Muscle of back (tissue), 3 donors: ENCODE measurements at regions not wholly inside any gene's neighbourhood (a gene's known extent, or its start where the extent isn't known, plus 50 kb on each side); places are given as distances from the start of the nearest gene placed in this dataset.

Source experiments
- DNase-seq, 3 donors: peaks; one replicate each; pipeline versions ENCODE4 v3.0.0 to v3.0.0-alpha.2; 2013

DNA sequence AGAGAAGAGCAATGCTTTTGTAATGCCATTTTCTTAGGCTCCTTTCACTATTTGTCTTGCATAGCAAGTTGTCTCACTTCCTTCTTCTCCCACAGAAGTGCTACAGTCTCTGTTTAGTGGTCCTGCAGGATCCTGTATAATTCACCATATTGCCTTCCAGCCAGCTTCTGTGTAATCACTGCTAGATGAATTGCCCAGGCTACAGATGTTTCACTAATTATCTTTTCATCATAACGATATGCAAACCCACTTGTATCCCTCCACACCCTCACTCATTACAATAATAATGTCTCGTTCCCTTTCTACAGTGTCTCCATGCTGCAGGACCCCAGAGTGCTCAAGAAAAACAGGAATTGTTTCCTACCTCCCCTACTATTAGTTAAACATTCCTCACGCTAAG is 402.9 kb downstream of the TBL1XR1 start:
- DNase-seq = no peak

- no peak for DNase-seq
These were observed 407.3 kb downstream of the TBL1XR1 start for GRCh38 chr3:176789947-176790346.

GRCh38 chr3:176789281-176789705 is 408.0 kb downstream of the TBL1XR1 start:
- no peak for DNase-seq

GRCh38 chr3:176787506-176787905 is 409.8 kb downstream of the TBL1XR1 start:
- DNase-seq = no peak

GRCh38 chr3:176785171-176785570 is 412.1 kb downstream of the TBL1XR1 start:
- DNase-seq = peak; percentile 19 to 38 (median 30)

- no peak for DNase-seq
These were observed 416.5 kb downstream of the TBL1XR1 start for GRCh38 chr3:176780766-176781165.

- no peak for DNase-seq
These were observed 420.6 kb downstream of the TBL1XR1 start for GRCh38 chr3:176776622-176777175.

- no peak for DNase-seq
These were observed 427.6 kb downstream of the TBL1XR1 start for GRCh38 chr3:176769547-176770190.

- DNase-seq = peak in 1 of 3 donors; percentile 59
These were observed 429.9 kb downstream of the TBL1XR1 start for GRCh38 chr3:176767385-176767784.

DNA sequence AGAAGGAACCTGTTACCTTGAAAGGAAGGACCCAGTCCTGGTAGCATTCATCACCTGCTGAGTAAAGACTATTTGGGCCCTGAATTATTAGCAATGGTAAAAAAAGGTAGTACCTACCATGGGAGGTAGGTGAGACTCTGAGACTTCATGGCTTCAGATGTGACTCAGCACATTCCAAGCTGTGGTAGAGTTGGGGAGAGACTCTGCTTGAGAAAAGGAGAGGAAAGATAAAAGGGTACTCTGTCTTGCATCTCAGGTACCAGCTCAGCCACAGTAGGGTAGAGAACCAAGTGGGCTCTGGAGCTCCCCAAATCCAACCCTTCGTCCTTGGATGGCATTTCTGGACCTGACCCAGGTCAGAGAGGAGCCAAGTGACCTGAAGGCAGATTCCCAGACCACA is 430.4 kb downstream of the TBL1XR1 start:
- no peak for DNase-seq

GRCh38 chr3:176765382-176765900 is 431.8 kb downstream of the TBL1XR1 start:
- no peak for DNase-seq

- no peak for DNase-seq
These were observed 437.3 kb downstream of the TBL1XR1 start for GRCh38 chr3:176759815-176760506.

- DNase-seq = no peak
These were observed 439.9 kb downstream of the TBL1XR1 start for GRCh38 chr3:176757429-176757828.

- no peak for DNase-seq
These were observed 441.3 kb downstream of the TBL1XR1 start for GRCh38 chr3:176755977-176756376.

DNA sequence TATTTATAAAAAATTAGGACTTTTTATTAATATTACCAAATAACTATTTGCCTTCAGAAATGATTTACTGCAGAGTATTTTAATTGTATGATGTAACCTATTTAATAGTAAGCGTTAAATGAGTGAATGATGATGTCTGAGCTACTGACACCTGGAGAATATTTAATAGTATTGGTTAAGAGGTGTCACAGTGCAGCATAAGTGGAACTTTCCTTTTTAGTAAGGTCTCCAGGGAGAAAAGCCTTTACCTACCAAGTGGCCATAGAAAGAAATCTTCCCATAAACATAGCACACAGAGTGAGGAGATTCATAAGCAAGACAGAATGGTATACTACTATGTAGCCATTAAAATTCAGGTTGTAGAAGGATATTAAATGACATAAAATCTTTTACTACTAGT is 441.7 kb downstream of the TBL1XR1 start:
- DNase-seq = no peak

- no peak for DNase-seq
These were observed 455.6 kb downstream of the TBL1XR1 start for GRCh38 chr3:176741664-176742047.

- DNase-seq = no peak
These were observed 456.2 kb downstream of the TBL1XR1 start for GRCh38 chr3:176740906-176741663.

DNA sequence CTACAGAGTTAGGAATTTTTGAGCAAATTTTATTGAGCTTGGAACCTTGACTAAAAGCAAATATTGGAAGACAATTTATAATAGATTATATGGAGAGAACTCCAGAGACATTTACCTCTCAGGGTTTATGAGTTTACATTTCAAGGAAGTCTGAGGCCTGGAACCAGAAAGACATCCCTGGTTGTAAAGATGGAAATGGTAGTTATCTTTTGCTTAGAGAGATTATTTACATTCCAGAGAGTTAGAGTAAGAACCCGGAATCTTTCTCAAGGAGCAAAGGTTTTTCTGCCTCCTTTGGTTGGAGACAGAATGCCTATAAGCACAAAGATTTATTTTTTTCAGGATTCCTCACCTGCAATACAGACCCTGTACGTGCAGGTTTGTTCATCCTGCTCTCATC is 458.1 kb downstream of the TBL1XR1 start:
- DNase-seq = no peak

DNA sequence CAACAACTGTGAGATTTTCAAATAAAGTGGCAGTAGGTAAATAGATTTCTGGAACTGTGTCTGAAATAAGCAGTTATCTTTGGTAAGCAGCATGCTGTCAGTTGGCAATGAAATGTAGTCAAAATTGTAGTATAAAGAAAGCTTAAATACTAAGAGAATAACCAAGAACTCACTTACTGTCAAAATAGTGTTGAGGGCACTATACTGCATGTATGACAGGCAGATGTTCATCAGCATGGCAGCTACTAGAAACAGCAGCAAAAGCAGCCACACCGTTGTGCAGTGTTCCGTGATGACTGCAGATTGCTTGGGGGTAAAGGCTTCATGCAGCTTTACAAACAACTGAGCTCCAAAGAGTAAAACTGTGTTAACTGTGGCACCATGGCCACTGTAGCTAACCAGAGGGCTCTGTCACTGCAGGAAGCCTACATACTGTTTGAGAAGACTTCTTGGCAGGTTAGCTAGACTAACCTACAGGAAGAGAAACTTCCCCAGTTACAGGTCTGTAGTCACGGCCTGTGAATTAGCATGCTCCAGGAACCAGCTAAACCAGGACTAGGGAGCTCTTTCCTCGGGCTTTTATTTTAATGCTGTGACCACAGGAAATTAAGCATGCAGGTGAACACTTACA is 459.7 kb downstream of the TBL1XR1 start:
- DNase-seq = no peak

- no peak for DNase-seq
These were observed 463.1 kb downstream of the TBL1XR1 start for GRCh38 chr3:176734146-176734545.

- no peak for DNase-seq
These were observed 472.9 kb downstream of the TBL1XR1 start for GRCh38 chr3:176724394-176724759.
